Lung (tissue), 11 donors: ENCODE measurements at regions not wholly inside any gene's neighbourhood (a gene's known extent, or its start where the extent isn't known, plus 50 kb on each side); places are given as distances from the start of the nearest gene placed in this dataset.

Experiments
- ATAC-seq: fragments of 200-7000 bp; cut with Tn5 transposase; one replicate; pipeline ENCODE4 v1.9.1; 2020; ENCODE audit warnings: moderate number of reproducible peaks; ENCODE audit not compliant: insufficient read depth, low FRiP score
- DNase-seq, 3 donors: peaks; one replicate each; pipeline ENCODE4 v3.0.0-alpha.2; 2013 to 2017
- H3K27ac ChIP-seq, 2 donors: one replicate each; pipeline ENCODE4 v1.5.1; 2013; ENCODE audit warnings: mild to moderate bottlenecking in 2 of 2, moderate library complexity in 2 of 2, control low read depth in 1 of 2, inconsistent platforms in 1 of 2, low read depth in 1 of 2, low read length in 1 of 2
- H3K27me3 ChIP-seq, 3 donors: one replicate each; pipeline ENCODE4 v1.5.1; 2013; ENCODE audit warnings: low read length in 2 of 3; ENCODE audit not compliant: control insufficient read depth in 3 of 3, insufficient read depth in 3 of 3
- H3K36me3 ChIP-seq, 4 donors: one replicate each; pipeline ENCODE4 v1.5.1; 2013; ENCODE audit warnings: low read length in 4 of 4, mild to moderate bottlenecking in 1 of 4, moderate library complexity in 1 of 4; ENCODE audit not compliant: control insufficient read depth in 4 of 4, insufficient read depth in 4 of 4
- H3K4me1 ChIP-seq, 5 donors: one replicate each; pipeline ENCODE4 v1.5.1; 2013; ENCODE audit warnings: low read length in 5 of 5, mild to moderate bottlenecking in 2 of 5, moderate library complexity in 1 of 5; ENCODE audit not compliant: control insufficient read depth in 5 of 5, insufficient read depth in 5 of 5
- H3K4me3 ChIP-seq: one replicate; pipeline ENCODE4 v1.5.1; 2013; ENCODE audit warnings: mild to moderate bottlenecking, control low read depth, moderate library complexity
- H3K9ac ChIP-seq, 2 donors: one replicate each; pipeline ENCODE4 v1.5.1; 2013; ENCODE audit warnings: low read length in 2 of 2, control low read depth in 1 of 2; ENCODE audit not compliant: insufficient read depth in 1 of 2
- H3K9me3 ChIP-seq, 4 donors: one replicate each; pipeline ENCODE4 v1.5.1; 2013; ENCODE audit warnings: low read length in 3 of 4, mild to moderate bottlenecking in 1 of 4, moderate library complexity in 1 of 4; ENCODE audit not compliant: control insufficient read depth in 4 of 4, insufficient read depth in 3 of 4
- WGBS, 2 donors: extraction: QIAGEN DNeasy Blood & Tissue Kit; methylation state at CpG; one replicate each; pipeline ENCODE4 v1.1.7; 2013; 5-methylcytosine and 5-hydroxymethylcytosine counted together
- TF ChIP-seq, protein P1 (sequence below): IDR thresholded peaks from 2 replicates; pipeline ENCODE4 v1.5.1; 2012; ENCODE audit warnings: mild to moderate bottlenecking; ENCODE audit errors: control extremely low read depth, extremely low read depth
- donor health status: control.
- donor health status: control.
- donor health status: Bipolar disorder and iron deficiency.
- donor health status: healthy.
- donor health status: DM: yes; HTN: yes; CAD: no.

DNA sequence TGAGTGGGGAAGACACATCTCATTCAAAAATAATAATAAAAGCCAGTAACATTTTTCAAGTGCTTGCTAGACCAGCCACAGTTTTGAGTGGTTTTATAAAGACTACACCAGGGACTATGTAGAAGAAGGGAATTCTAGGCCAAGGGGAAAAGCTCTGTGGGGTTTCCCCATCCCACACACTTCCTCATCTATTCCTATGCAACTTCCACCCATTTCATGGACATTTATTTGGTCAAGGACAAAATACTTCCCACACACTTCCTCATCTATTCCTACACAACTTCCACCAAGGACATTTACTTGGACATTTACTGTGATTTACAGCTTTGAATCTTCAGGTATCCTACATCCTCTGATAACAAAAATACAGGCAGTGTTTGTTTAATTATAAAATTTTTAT, 86.5 kb upstream of the KLF3 start:
- Histone ChIP-seq H3K9me3 (peaks cover 0 to 3% (median 0%) of the 10 kb centered on the region in 4 donors), H3K4me1 (peaks cover 0 to 3% (median 0%) of the 10 kb centered on the region in 5 donors), H3K4me3 (no peak overlapping the region), H3K27ac (no peak overlapping the region), H3K9ac (no peak overlapping the region), H3K27me3 (no peaks in the 10 kb centered on the region), H3K36me3 (no peaks in the 10 kb centered on the region)
- TF ChIP-seq, protein P1, sequence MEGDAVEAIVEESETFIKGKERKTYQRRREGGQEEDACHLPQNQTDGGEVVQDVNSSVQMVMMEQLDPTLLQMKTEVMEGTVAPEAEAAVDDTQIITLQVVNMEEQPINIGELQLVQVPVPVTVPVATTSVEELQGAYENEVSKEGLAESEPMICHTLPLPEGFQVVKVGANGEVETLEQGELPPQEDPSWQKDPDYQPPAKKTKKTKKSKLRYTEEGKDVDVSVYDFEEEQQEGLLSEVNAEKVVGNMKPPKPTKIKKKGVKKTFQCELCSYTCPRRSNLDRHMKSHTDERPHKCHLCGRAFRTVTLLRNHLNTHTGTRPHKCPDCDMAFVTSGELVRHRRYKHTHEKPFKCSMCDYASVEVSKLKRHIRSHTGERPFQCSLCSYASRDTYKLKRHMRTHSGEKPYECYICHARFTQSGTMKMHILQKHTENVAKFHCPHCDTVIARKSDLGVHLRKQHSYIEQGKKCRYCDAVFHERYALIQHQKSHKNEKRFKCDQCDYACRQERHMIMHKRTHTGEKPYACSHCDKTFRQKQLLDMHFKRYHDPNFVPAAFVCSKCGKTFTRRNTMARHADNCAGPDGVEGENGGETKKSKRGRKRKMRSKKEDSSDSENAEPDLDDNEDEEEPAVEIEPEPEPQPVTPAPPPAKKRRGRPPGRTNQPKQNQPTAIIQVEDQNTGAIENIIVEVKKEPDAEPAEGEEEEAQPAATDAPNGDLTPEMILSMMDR: no peak
- ATAC-seq (no peak), DNase-seq (no peak)

DNA sequence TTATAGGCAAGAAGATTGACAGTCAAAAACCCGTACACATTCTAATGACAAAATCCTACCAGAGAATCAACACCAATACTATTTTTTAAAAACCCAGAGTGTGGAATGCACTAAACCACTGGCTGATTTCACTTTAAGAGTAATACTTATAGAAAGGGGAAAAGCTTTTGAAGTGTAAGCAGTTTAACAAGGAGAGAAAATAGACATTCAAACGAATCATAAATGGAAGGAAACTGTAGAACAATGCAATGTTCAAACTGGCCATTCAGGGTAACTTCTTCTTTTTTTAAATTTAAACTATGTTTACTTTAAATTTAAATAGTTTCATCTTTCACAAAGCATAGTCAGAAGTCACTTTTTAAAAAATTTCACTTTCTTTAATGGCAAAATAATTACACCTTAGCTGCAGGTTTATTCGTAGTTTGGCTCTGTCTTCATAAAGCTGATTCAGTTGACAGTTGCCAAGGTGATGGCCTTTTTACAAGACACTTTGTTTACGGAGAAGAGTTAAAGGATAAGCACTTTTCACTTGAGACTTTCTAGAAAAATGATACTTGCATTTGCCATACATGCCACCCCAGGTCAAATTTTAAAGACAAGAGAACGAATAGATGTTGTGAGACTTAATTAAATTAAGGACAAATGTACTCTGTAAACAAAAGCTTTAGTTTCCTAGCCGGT, 82.4 kb upstream of the KLF3 start:
- H3K27ac ChIP-seq: no peak overlapping the region
- WGBS, 2 donors: 56 to 61% methylated on average over 6 of the region's 6 CpGs
- DNase-seq (no peak), ATAC-seq (no peak)
- H3K36me3 ChIP-seq: no peaks in the 10 kb centered on the region
- H3K4me3 ChIP-seq: no peak overlapping the region
- peaks cover 0 to 3% (median 0%) of the 10 kb centered on the region in 4 donors for H3K9me3 ChIP-seq
- H3K9ac ChIP-seq: no peak overlapping the region
- TF ChIP-seq, protein P1: no peak
- H3K27me3 ChIP-seq: no peaks in the 10 kb centered on the region
- peaks cover 0 to 3% (median 0%) of the 10 kb centered on the region in 5 donors for H3K4me1 ChIP-seq

DNA sequence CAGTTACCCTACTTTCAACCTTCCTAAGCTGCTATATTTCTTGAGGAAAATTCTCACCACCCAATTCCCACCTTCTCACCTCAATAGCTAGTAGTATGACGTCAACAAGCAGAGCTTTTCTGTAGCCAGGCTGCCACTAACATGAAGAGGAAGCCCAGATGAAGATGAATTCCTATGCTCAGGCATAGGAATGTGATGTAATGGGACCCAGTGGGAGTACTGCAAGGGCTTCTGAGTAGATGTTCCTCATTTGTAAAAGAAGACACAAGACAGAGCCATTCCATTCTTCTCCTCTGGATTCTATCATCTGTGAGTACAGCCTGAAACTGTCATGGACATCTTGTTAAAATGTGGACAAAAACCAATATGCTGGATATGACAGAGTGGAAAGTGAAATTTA, 81.6 kb upstream of the KLF3 start:
- WGBS, 2 donors: 71 to 79% methylated on average over 1 of the region's 1 CpG
- Histone ChIP-seq H3K4me1 (peaks cover 0 to 3% (median 0%) of the 10 kb centered on the region in 5 donors), H3K9me3 (peaks cover 0 to 3% (median 0%) of the 10 kb centered on the region in 4 donors), H3K36me3 (no peaks in the 10 kb centered on the region), H3K27me3 (no peaks in the 10 kb centered on the region), H3K27ac (no peak overlapping the region), H3K4me3 (no peak overlapping the region), H3K9ac (no peak overlapping the region)
- ATAC-seq (no peak), DNase-seq (no peak)
- TF ChIP-seq, protein P1: no peak

DNA sequence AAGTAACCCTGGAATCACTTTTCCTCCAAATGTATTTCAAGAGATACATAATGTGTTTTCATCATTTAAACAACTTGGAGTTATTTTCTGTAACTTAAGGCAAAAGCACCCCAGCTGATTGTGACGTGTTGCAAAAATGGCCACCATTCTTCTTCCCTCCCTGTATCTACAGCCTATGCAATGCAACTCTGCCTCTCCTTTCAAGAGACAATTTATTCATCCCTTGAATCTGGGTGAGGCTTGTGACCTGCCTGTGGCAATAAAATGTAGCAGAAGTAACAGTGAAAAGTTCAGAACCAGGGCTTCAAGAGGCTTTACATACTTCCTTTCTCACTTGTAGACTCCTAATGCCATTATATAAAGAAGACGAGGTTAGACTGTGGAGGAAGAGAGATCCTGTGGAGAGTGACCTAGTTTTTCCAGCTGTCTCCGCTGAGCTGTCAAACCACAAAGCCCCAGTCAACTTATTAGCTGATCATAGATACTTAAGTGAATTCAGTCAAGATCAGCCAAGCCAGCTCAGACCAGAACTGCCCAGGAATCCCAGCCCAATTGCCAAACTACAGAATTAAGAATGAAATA, 81.0 kb upstream of the KLF3 start:
- TF ChIP-seq, protein P1: no peak
- H3K36me3 ChIP-seq: no peaks in the 10 kb centered on the region
- H3K9ac ChIP-seq: no peak overlapping the region
- peak in 1 of 3 donors; percentile 29 for DNase-seq
- H3K27ac ChIP-seq: no peak overlapping the region
- H3K9me3 ChIP-seq: peaks cover 0 to 3% (median 0%) of the 10 kb centered on the region in 4 donors
- WGBS, 2 donors: 43 to 66% methylated on average over 3 of the region's 3 CpGs
- no peak overlapping the region for H3K4me3 ChIP-seq
- no peaks in the 10 kb centered on the region for H3K27me3 ChIP-seq
- ATAC-seq: no peak
- H3K4me1 ChIP-seq: peaks cover 0 to 3% (median 0%) of the 10 kb centered on the region in 5 donors
